OCI-LY7 (cell line): ENCODE measurements at regions not wholly inside any gene's neighbourhood (a gene's known extent, or its start where the extent isn't known, plus 50 kb on each side); places are given as distances from the start of the nearest gene placed in this dataset.

Source experiments
- EZH2phosphoT487 ChIP-seq: fragments of 200-600 bp; sonication (generic); IDR thresholded peaks from 2 replicates; pipeline ENCODE4 v1.6.1; 2018; ENCODE audit warnings: low read depth, borderline replicate concordance, mild to moderate bottlenecking, mixed run types, antibody characterized with exemption, low read length, moderate library complexity, mixed read lengths
- TF ChIP-seq, protein P1 (sequence below): fragments of 200-600 bp; sonication (generic); conservative IDR thresholded peaks from 2 replicates; pipeline ENCODE4 v1.5.1; 2014; ENCODE audit warnings: mild to moderate bottlenecking, antibody characterized with exemption, low read length, moderate library complexity, mixed read lengths

DNA sequence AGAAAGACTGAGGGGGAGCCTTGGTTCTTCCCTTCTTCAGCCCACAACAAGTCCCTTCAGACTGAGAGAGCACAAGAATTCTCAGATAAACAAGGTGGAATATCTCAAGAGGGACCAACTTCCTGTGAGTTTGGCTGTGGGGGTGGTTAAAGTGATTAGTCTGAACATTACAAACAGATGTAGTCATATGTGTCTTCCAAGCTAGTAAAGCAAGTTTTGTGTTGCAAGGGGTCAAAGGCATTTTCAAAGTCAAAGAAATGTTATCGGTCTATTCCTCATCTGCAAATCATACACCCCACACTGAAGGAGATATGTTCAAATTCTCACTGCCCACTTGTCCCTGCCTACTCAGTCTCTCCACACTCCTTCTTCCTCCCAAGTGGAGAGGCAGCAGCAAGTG is 242.5 kb downstream of the FAM43A start:
- TF ChIP-seq, protein P1, sequence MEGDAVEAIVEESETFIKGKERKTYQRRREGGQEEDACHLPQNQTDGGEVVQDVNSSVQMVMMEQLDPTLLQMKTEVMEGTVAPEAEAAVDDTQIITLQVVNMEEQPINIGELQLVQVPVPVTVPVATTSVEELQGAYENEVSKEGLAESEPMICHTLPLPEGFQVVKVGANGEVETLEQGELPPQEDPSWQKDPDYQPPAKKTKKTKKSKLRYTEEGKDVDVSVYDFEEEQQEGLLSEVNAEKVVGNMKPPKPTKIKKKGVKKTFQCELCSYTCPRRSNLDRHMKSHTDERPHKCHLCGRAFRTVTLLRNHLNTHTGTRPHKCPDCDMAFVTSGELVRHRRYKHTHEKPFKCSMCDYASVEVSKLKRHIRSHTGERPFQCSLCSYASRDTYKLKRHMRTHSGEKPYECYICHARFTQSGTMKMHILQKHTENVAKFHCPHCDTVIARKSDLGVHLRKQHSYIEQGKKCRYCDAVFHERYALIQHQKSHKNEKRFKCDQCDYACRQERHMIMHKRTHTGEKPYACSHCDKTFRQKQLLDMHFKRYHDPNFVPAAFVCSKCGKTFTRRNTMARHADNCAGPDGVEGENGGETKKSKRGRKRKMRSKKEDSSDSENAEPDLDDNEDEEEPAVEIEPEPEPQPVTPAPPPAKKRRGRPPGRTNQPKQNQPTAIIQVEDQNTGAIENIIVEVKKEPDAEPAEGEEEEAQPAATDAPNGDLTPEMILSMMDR, result no peak
- TF ChIP-seq EZH2phosphoT487, result no peak
